GM18868 (cell line): ENCODE measurements at regions not wholly inside any gene's neighbourhood (a gene's known extent, or its start where the extent isn't known, plus 50 kb on each side); places are given as distances from the start of the nearest gene placed in this dataset.
"Not testable (repeated sequence)": the region's sequence is repeated elsewhere in the genome, so short reads cannot be mapped to it uniquely, and the experiment has no call there.

ENCODE experiments used
- ATAC-seq: cut with Tn5 transposase; IDR thresholded peaks from one replicate; pipeline ENCODE4 v1.9.1; 2021; ENCODE audit warnings: mild to moderate bottlenecking, moderate library complexity; ENCODE audit not compliant: unreplicated experiment

- no peak for ATAC-seq
Measured at GRCh38 chr10:114708084-114708483, 50.0 kb upstream of the ABLIM1 start.

- no peak for ATAC-seq
Measured at GRCh38 chr10:114708717-114709335, 50.8 kb upstream of the ABLIM1 start.

- ATAC-seq, result no peak
Measured at GRCh38 chr10:114709984-114710383, 51.9 kb upstream of the ABLIM1 start.

GRCh38 chr10:114711176-114711868 lies 53.2 kb upstream of the ABLIM1 start:
- no peak for ATAC-seq

- ATAC-seq, result no peak
Measured at GRCh38 chr10:114711869-114712250, 53.8 kb upstream of the ABLIM1 start.

- ATAC-seq, result no peak
Measured at GRCh38 chr10:114713525-114714090, 55.5 kb upstream of the ABLIM1 start.

- no peak for ATAC-seq
Measured at GRCh38 chr10:114714281-114714741, 56.2 kb upstream of the ABLIM1 start.

- ATAC-seq, result no peak
Measured at GRCh38 chr10:114715171-114715670, 57.1 kb upstream of the ABLIM1 start.

- no peak for ATAC-seq
Measured at GRCh38 chr10:114716811-114717404, 58.8 kb upstream of the ABLIM1 start.

GRCh38 chr10:114717881-114718280 lies 59.8 kb upstream of the ABLIM1 start:
- not testable (repeated sequence) for ATAC-seq

- no peak for ATAC-seq
Measured at GRCh38 chr10:114718374-114718773, 60.3 kb upstream of the ABLIM1 start.

GRCh38 chr10:114719311-114719710 lies 61.2 kb upstream of the ABLIM1 start:
- no peak for ATAC-seq

GRCh38 chr10:114720023-114720422 lies 61.9 kb upstream of the ABLIM1 start:
- ATAC-seq, result not testable (repeated sequence)

GRCh38 chr10:114720685-114721278 lies 62.7 kb upstream of the ABLIM1 start:
- no peak for ATAC-seq

- ATAC-seq, result not testable (repeated sequence)
Measured at GRCh38 chr10:114722136-114722535, 64.1 kb upstream of the ABLIM1 start.

GRCh38 chr10:114723361-114723760 lies 65.3 kb upstream of the ABLIM1 start:
- ATAC-seq, result no peak

GRCh38 chr10:114723991-114724715 lies 66.1 kb upstream of the ABLIM1 start:
- ATAC-seq, result no peak

- ATAC-seq, result no peak
Measured at GRCh38 chr10:114724716-114725106, 66.6 kb upstream of the ABLIM1 start.

GRCh38 chr10:114726820-114727271 lies 68.8 kb upstream of the ABLIM1 start:
- no peak for ATAC-seq

- ATAC-seq, result no peak
Measured at GRCh38 chr10:114728325-114728724, 70.2 kb upstream of the ABLIM1 start.
